CD4-positive, alpha-beta T cell (primary cell): ENCODE measurements at regions not wholly inside any gene's neighbourhood (a gene's known extent, or its start where the extent isn't known, plus 50 kb on each side); places are given as distances from the start of the nearest gene placed in this dataset.

Source experiments
- ATAC-seq: fragments of 200-7000 bp; cut with Tn5 transposase; one replicate; pipeline ENCODE4 v1.10.0; 2022; ENCODE audit warnings: mild to moderate bottlenecking; ENCODE audit not compliant: poor library complexity
- CTCF ChIA-PET: fragments of 350-600 bp; sonication (Branson Sonifier 250); formaldehyde crosslinking; loops from one replicate; lab custom pipeline; 2021; ENCODE audit warnings: antibody characterized with exemption, inconsistent platforms; lab: Charles Lee
- POLR2A ChIA-PET: fragments of 350-600 bp; sonication (Branson Sonifier 250); formaldehyde crosslinking; loops from one replicate; lab custom pipeline; 2021; ENCODE audit warnings: antibody characterized with exemption, inconsistent platforms; lab: Charles Lee
- DNase-seq, 14 experiments: peaks; one replicate each; pipeline ENCODE4 v3.0.0-alpha.2; 2013 to 2020; ENCODE audit warnings: mixed read lengths in 2 of 14
- H3K27ac ChIP-seq, 2 donors: one replicate each; pipeline versions ENCODE4 v1.5.1 to v1.7.0; 2013; ENCODE audit warnings: low read length in 2 of 2, low read depth in 1 of 2, mild to moderate bottlenecking in 1 of 2
- H3K27me3 ChIP-seq, 2 experiments: 1 replicate in 1 of 2; 2 replicates in 1 of 2; pipeline versions ENCODE4 v1.6.1 to v1.7.0; 2013; ENCODE audit warnings: low read length in 2 of 2, control low read depth in 1 of 2, mild to moderate bottlenecking in 1 of 2, moderate library complexity in 1 of 2; ENCODE audit not compliant: insufficient read depth in 2 of 2, control insufficient read depth in 1 of 2
- H3K36me3 ChIP-seq: one replicate; pipeline ENCODE4 v1.6.1; 2013; ENCODE audit warnings: low read length, control low read depth; ENCODE audit not compliant: insufficient read depth
- H3K4me1 ChIP-seq: one replicate; pipeline ENCODE4 v1.6.1; 2013; ENCODE audit warnings: low read length, control low read depth; ENCODE audit not compliant: insufficient read depth
- H3K4me3 ChIP-seq: one replicate; pipeline ENCODE4 v1.5.1; 2013; ENCODE audit warnings: mild to moderate bottlenecking, low read length, moderate library complexity
- H3K9me3 ChIP-seq, 2 experiments: 1 replicate in 1 of 2; 2 replicates in 1 of 2; pipeline versions ENCODE4 v1.6.1 to v1.7.0; 2013; ENCODE audit warnings: low read length in 2 of 2, mild to moderate bottlenecking in 2 of 2, control low read depth in 1 of 2, moderate library complexity in 1 of 2; ENCODE audit not compliant: control insufficient read depth in 1 of 2, insufficient read depth in 1 of 2
- H3K27ac Mint-ChIP-seq: one replicate; pipeline ENCODE4 v1.8.0; 2020; ENCODE audit warnings: mixed read lengths
- H3K27me3 Mint-ChIP-seq: one replicate; pipeline ENCODE4 v1.8.0; 2021; ENCODE audit warnings: mixed read lengths
- H3K36me3 Mint-ChIP-seq: one replicate; pipeline ENCODE4 v1.8.0; 2021; ENCODE audit warnings: low read depth, mixed read lengths
- H3K4me1 Mint-ChIP-seq: one replicate; pipeline ENCODE4 v1.8.0; 2021; ENCODE audit warnings: low read depth, mixed read lengths
- H3K4me3 Mint-ChIP-seq: one replicate; pipeline ENCODE4 v1.8.0; 2020; ENCODE audit warnings: mild to moderate bottlenecking, mixed read lengths
- H3K9me3 Mint-ChIP-seq: one replicate; pipeline ENCODE4 v1.8.0; 2020; ENCODE audit warnings: mixed read lengths
- CTCF ChIP-seq: fragments of 200-600 bp; IDR thresholded peaks from one replicate; pipeline ENCODE4 v1.8.0; 2022; ENCODE audit warnings: antibody characterized with exemption, mild to moderate bottlenecking
- intact Hi-C, 2 experiments: fragments of 100-400 bp; cut with DNase I in 1 of 2; cut with micrococcal nuclease in 1 of 2; formaldehyde crosslinking; loops; one replicate each; pipeline versions ENCODE4 v1.15.1 to v1.9.0; 2023 to 2025; cut with DNase I, micrococcal nuclease

- no peak overlapping the region for H3K4me3 ChIP-seq
- intact Hi-C loops: no loop called here
- no peaks in the 10 kb centered on the region for H3K4me1 ChIP-seq
- Mint-ChIP-seq H3K36me3 (no peaks in the 10 kb centered on the region), H3K4me1 (no peaks in the 10 kb centered on the region), H3K9me3 (no peaks in the 10 kb centered on the region), H3K27me3 (peaks cover 5% of the 10 kb centered on the region), H3K4me3 (no peak overlapping the region), H3K27ac (no peak overlapping the region)
- ChIA-PET CTCF (no interaction called here), POLR2A (no interaction called here)
- no peak for ATAC-seq
- no peak overlapping the region for H3K27ac ChIP-seq
- H3K36me3 ChIP-seq: no peaks in the 10 kb centered on the region
- no peak for TF ChIP-seq CTCF
- no peaks in the 10 kb centered on the region for H3K9me3 ChIP-seq
- H3K27me3 ChIP-seq: no peaks in the 10 kb centered on the region
- no peak for DNase-seq
Measured at GRCh38 chr2:53242090-53242489, 525.5 kb upstream of the CHAC2 start.

GRCh38 chr2:53235836-53236582 lies 531.6 kb upstream of the CHAC2 start:
- Mint-ChIP-seq H3K9me3 (no peaks in the 10 kb centered on the region), H3K4me3 (no peak overlapping the region), H3K4me1 (peaks cover 15% of the 10 kb centered on the region), H3K27me3 (no peaks in the 10 kb centered on the region), H3K36me3 (no peaks in the 10 kb centered on the region), H3K27ac (no peak overlapping the region)
- Histone ChIP-seq H3K27me3 (no peaks in the 10 kb centered on the region), H3K36me3 (no peaks in the 10 kb centered on the region), H3K27ac (no peak overlapping the region), H3K9me3 (no peaks in the 10 kb centered on the region), H3K4me3 (no peak overlapping the region), H3K4me1 (peaks cover 3% of the 10 kb centered on the region)
- ChIA-PET POLR2A (no interaction called here), CTCF (no interaction called here)
- ATAC-seq (no peak), DNase-seq (no peak)
- intact Hi-C loops: no loop called here
- TF ChIP-seq CTCF: no peak

- no peak for DNase-seq
- H3K9me3 ChIP-seq: no peaks in the 10 kb centered on the region
- no peak for TF ChIP-seq CTCF
- no peaks in the 10 kb centered on the region for H3K27me3 ChIP-seq
- ChIA-PET CTCF (no interaction called here), POLR2A (no interaction called here)
- Mint-ChIP-seq H3K4me3 (no peak overlapping the region), H3K9me3 (no peaks in the 10 kb centered on the region), H3K36me3 (no peaks in the 10 kb centered on the region), H3K4me1 (peaks cover 15% of the 10 kb centered on the region), H3K27me3 (no peaks in the 10 kb centered on the region), H3K27ac (no peak overlapping the region)
- intact Hi-C loops: no loop called here
- ATAC-seq: no peak
- peaks cover 3% of the 10 kb centered on the region for H3K4me1 ChIP-seq
- H3K27ac ChIP-seq: no peak overlapping the region
- H3K4me3 ChIP-seq: no peak overlapping the region
- H3K36me3 ChIP-seq: no peaks in the 10 kb centered on the region
Measured at GRCh38 chr2:53234548-53234903, 533.1 kb upstream of the CHAC2 start.
